ENCODE measurements at regions not wholly inside any gene's neighbourhood (a gene's known extent, or its start where the extent isn't known, plus 50 kb on each side); places are given as distances from the start of the nearest gene placed in this dataset.

- Histone ChIP-seq H3K4me3 (ENCODE audit: low read depth in 2 of 2, low read length in 2 of 2) (no peak overlapping the region), H3K27me3 (ENCODE audit: control insufficient read depth, insufficient read depth, low read length) (no peaks in the 10 kb centered on the region), H3K27ac (ENCODE audit: low read length) (no peak overlapping the region), H3K36me3 (ENCODE audit: control insufficient read depth, insufficient read depth, low read length) (no peaks in the 10 kb centered on the region; the same call in 1 of the 2 replicates), H3K4me1 (ENCODE audit: control insufficient read depth, insufficient read depth, low read length) (no peaks in the 10 kb centered on the region), H3K9me3 (ENCODE audit: control insufficient read depth, insufficient read depth, low read depth, low read length) (peaks cover 5% of the 10 kb centered on the region; the same call in 1 of the 2 replicates)
- no peak for DNase-seq (ENCODE audit: low read depth, low spot score)
- CTCF ChIA-PET = no interaction called here
- BruUV-seq (replicated peaks) = no TSS peak
- in situ Hi-C loops (cut with HindIII; ENCODE audit: low pct_unique_long_range_greater_than_20kb, low sequenced_read_pairs) (no loop called here), intact Hi-C loops (cut with micrococcal nuclease; ENCODE audit: unreplicated experiment) (no loop called here)
- ATAC-seq = no peak
- POLR2A ChIA-PET = no interaction called here
- TF ChIP-seq POLR2AphosphoS5 (IDR thresholded peaks at IDR 0.05; ENCODE audit: low read depth, low read length) (no peak), SIN3A (IDR thresholded peaks at IDR 0.05; ENCODE audit: borderline replicate concordance, insufficient read depth, low read depth, low read length) (no peak), CTCF (IDR thresholded peaks at IDR 0.05) (no peak), TCF7L2 (IDR thresholded peaks at IDR 0.05; ENCODE audit: low read depth, low read length) (no peak), REST (IDR thresholded peaks at IDR 0.05; ENCODE audit: insufficient read depth in 1 of 2, low read depth in 2 of 2, low read length in 1 of 2) (no peak)
Observed at GRCh38 chr6:9461188-9461587, 953.7 kb downstream of the TFAP2A start.

- H3K36me3 ChIP-seq (ENCODE audit: control insufficient read depth, insufficient read depth, low read length) = no peaks in the 10 kb centered on the region; the same call in 1 of the 2 replicates
- H3K4me1 ChIP-seq (ENCODE audit: control insufficient read depth, insufficient read depth, low read length) = no peaks in the 10 kb centered on the region
- DNase-seq (ENCODE audit: low read depth, low spot score) = no peak
- in situ Hi-C loops (cut with HindIII; ENCODE audit: low pct_unique_long_range_greater_than_20kb, low sequenced_read_pairs) (no loop called here), intact Hi-C loops (cut with micrococcal nuclease; ENCODE audit: unreplicated experiment) (no loop called here)
- no peaks in the 10 kb centered on the region for H3K27me3 ChIP-seq (ENCODE audit: control insufficient read depth, insufficient read depth, low read length)
- ATAC-seq = no peak
- BruUV-seq (replicated peaks) = no TSS peak
- H3K4me3 ChIP-seq (ENCODE audit: low read depth in 2 of 2, low read length in 2 of 2) = no peak overlapping the region
- ChIA-PET CTCF (no interaction called here), POLR2A (no interaction called here)
- H3K9me3 ChIP-seq (ENCODE audit: control insufficient read depth, insufficient read depth, low read depth, low read length) = no peaks in the 10 kb centered on the region; the same call in 1 of the 2 replicates
- TF ChIP-seq REST (IDR thresholded peaks at IDR 0.05; ENCODE audit: insufficient read depth in 1 of 2, low read depth in 2 of 2, low read length in 1 of 2) (no peak), TCF7L2 (IDR thresholded peaks at IDR 0.05; ENCODE audit: low read depth, low read length) (no peak), SIN3A (IDR thresholded peaks at IDR 0.05; ENCODE audit: borderline replicate concordance, insufficient read depth, low read depth, low read length) (no peak), POLR2AphosphoS5 (IDR thresholded peaks at IDR 0.05; ENCODE audit: low read depth, low read length) (no peak), CTCF (IDR thresholded peaks at IDR 0.05) (no peak)
- H3K27ac ChIP-seq (ENCODE audit: low read length) = no peak overlapping the region
Observed at GRCh38 chr6:9458424-9458823, 956.5 kb downstream of the TFAP2A start.

All from Panc1 (cell line).